ENCODE measurements at regions not wholly inside any gene's neighbourhood (a gene's known extent, or its start where the extent isn't known, plus 50 kb on each side); places are given as distances from the start of the nearest gene placed in this dataset.

GRCh38 chr20:39394461-39394860 lies 432.3 kb downstream of the DHX35 start (continued):
- TF ChIP-seq ZBTB10 (tag by site-specific recombination; IDR thresholded peaks at IDR 0.05) (no peak), ZNF645 (tag by site-specific recombination; IDR thresholded peaks at IDR 0.05) (no peak), ZNF366 (tag by site-specific recombination; conservative IDR thresholded peaks at IDR 0.05) (no peak)
- TF ChIP-seq, protein P1, sequence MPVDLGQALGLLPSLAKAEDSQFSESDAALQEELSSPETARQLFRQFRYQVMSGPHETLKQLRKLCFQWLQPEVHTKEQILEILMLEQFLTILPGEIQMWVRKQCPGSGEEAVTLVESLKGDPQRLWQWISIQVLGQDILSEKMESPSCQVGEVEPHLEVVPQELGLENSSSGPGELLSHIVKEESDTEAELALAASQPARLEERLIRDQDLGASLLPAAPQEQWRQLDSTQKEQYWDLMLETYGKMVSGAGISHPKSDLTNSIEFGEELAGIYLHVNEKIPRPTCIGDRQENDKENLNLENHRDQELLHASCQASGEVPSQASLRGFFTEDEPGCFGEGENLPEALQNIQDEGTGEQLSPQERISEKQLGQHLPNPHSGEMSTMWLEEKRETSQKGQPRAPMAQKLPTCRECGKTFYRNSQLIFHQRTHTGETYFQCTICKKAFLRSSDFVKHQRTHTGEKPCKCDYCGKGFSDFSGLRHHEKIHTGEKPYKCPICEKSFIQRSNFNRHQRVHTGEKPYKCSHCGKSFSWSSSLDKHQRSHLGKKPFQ (tag by site-specific recombination; IDR thresholded peaks at IDR 0.05): no peak

DNA sequence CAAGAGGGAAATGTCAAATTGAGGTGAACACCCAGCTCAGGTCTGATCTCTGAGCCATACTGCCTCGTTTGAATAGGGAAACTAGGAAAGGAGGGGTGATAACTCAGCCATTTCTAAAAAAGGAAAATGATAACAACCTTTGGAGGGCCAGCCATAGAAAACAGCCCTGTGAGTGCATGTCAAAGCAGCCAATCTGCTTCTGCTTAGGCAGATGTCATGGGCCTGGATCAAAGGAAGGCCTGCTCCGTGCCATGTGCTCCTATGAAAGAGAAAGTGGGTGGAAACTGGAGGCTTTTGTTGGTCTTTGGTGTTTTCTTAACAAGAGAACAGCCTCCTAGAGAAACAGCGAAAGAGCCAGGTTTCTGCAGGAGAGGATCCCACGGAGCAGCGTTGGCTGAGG lies 428.0 kb downstream of the DHX35 start:
- H3K9me3 ChIP-seq (ENCODE audit: control insufficient read depth, insufficient read depth, low read depth, low read length): no peaks in the 10 kb centered on the region
- POLR2A ChIA-PET: no interaction called here
- TF ChIP-seq ZBTB48 (tag by site-specific recombination; IDR thresholded peaks at IDR 0.05) (no peak), ATF2 (tag by site-specific recombination; IDR thresholded peaks at IDR 0.05; ENCODE audit: low read depth) (no peak), KLF10 (tag by site-specific recombination; IDR thresholded peaks at IDR 0.05) (no peak), ZNF510 (tag by site-specific recombination; IDR thresholded peaks at IDR 0.05; ENCODE audit: insufficient replicate concordance) (no peak)
- TF ChIP-seq, protein P2, sequence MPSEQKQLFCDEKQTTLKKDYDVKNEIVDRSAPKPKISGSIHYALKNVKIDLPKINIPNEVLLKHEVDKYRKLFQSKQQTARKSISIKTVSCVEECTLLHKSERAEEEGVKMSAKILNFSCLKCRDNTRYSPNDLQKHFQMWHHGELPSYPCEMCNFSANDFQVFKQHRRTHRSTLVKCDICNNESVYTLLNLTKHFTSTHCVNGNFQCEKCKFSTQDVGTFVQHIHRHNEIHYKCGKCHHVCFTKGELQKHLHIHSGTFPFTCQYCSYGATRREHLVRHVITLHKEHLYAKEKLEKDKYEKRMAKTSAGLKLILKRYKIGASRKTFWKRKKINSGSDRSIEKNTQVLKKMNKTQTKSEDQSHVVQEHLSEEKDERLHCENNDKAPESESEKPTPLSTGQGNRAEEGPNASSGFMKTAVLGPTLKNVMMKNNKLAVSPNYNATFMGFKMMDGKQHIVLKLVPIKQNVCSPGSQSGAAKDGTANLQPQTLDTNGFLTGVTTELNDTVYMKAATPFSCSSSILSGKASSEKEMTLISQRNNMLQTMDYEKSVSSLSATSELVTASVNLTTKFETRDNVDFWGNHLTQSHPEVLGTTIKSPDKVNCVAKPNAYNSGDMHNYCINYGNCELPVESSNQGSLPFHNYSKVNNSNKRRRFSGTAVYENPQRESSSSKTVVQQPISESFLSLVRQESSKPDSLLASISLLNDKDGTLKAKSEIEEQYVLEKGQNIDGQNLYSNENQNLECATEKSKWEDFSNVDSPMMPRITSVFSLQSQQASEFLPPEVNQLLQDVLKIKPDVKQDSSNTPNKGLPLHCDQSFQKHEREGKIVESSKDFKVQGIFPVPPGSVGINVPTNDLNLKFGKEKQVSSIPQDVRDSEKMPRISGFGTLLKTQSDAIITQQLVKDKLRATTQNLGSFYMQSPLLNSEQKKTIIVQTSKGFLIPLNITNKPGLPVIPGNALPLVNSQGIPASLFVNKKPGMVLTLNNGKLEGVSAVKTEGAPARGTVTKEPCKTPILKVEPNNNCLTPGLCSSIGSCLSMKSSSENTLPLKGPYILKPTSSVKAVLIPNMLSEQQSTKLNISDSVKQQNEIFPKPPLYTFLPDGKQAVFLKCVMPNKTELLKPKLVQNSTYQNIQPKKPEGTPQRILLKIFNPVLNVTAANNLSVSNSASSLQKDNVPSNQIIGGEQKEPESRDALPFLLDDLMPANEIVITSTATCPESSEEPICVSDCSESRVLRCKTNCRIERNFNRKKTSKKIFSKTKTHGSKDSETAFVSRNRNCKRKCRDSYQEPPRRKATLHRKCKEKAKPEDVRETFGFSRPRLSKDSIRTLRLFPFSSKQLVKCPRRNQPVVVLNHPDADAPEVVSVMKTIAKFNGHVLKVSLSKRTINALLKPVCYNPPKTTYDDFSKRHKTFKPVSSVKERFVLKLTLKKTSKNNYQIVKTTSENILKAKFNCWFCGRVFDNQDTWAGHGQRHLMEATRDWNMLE (tag by site-specific recombination; conservative IDR thresholded peaks at IDR 0.05; ENCODE audit: low read depth): no peak
- CTCF ChIA-PET: no interaction called here
- H3K27ac ChIP-seq (ENCODE audit: extremely low read depth, low read depth, low read length): no peak overlapping the region
- H3K4me1 ChIP-seq (ENCODE audit: control insufficient read depth, insufficient read depth, low read length): no peaks in the 10 kb centered on the region
- H3K4me3 ChIP-seq (ENCODE audit: low read depth, low read length): no peak overlapping the region
- H3K36me3 ChIP-seq (ENCODE audit: control insufficient read depth in 2 of 2, insufficient read depth in 1 of 2, low read length in 2 of 2): no peaks in the 10 kb centered on the region

- Histone ChIP-seq H3K9me3 (ENCODE audit: control insufficient read depth, insufficient read depth, low read depth, low read length) (no peaks in the 10 kb centered on the region), H3K4me1 (ENCODE audit: control insufficient read depth, insufficient read depth, low read length) (no peaks in the 10 kb centered on the region), H3K36me3 (ENCODE audit: control insufficient read depth in 2 of 2, insufficient read depth in 1 of 2, low read length in 2 of 2) (no peaks in the 10 kb centered on the region), H3K4me3 (ENCODE audit: low read depth, low read length) (no peak overlapping the region), H3K27ac (ENCODE audit: extremely low read depth, low read depth, low read length) (no peak overlapping the region)
- CTCF ChIA-PET: no interaction called here
- no peak for TF ChIP-seq ZNF221 (tag by site-specific recombination; IDR thresholded peaks at IDR 0.05; ENCODE audit: borderline replicate concordance)
- TF ChIP-seq, protein P3, sequence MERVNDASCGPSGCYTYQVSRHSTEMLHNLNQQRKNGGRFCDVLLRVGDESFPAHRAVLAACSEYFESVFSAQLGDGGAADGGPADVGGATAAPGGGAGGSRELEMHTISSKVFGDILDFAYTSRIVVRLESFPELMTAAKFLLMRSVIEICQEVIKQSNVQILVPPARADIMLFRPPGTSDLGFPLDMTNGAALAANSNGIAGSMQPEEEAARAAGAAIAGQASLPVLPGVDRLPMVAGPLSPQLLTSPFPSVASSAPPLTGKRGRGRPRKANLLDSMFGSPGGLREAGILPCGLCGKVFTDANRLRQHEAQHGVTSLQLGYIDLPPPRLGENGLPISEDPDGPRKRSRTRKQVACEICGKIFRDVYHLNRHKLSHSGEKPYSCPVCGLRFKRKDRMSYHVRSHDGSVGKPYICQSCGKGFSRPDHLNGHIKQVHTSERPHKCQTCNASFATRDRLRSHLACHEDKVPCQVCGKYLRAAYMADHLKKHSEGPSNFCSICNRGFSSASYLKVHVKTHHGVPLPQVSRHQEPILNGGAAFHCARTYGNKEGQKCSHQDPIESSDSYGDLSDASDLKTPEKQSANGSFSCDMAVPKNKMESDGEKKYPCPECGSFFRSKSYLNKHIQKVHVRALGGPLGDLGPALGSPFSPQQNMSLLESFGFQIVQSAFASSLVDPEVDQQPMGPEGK (tag by site-specific recombination; IDR thresholded peaks at IDR 0.05): no peak
- TF ChIP-seq GLIS1 (tag by site-specific recombination; IDR thresholded peaks at IDR 0.05): peak; percentile 41; the same call in 1 of the 2 replicates
- TF ChIP-seq ZNF248 (tag by site-specific recombination; IDR thresholded peaks at IDR 0.05): no peak
- POLR2A ChIA-PET: interaction anchor here (0.6 kb wide), 1 partner anchor 86 kb away, joined by 3 read pairs; no protein-coding TSS in a partner anchor
Measured at GRCh38 chr20:39381595-39381994, 419.5 kb downstream of the DHX35 start.

Data from HEK293 (cell line).